ENCODE measurements at regions not wholly inside any gene's neighbourhood (a gene's known extent, or its start where the extent isn't known, plus 50 kb on each side); places are given as distances from the start of the nearest gene placed in this dataset.

- no peak overlapping the region for H3K4me3 ChIP-seq (ENCODE audit: low read depth, low read length)
- DNase-seq (ENCODE audit: low read depth) = no peak
- no peak for TF ChIP-seq CTCF (conservative IDR thresholded peaks at IDR 0.05; ENCODE audit: low read depth, low read length)
Measured at GRCh38 chr14:97036086-97036852, 239.1 kb downstream of the VRK1 start.

- no peak for TF ChIP-seq CTCF (conservative IDR thresholded peaks at IDR 0.05; ENCODE audit: low read depth, low read length)
- H3K4me3 ChIP-seq (ENCODE audit: low read depth, low read length) = no peak overlapping the region
- no peak for DNase-seq (ENCODE audit: low read depth)
Measured at GRCh38 chr14:97039717-97040363, 242.7 kb downstream of the VRK1 start.

DNA sequence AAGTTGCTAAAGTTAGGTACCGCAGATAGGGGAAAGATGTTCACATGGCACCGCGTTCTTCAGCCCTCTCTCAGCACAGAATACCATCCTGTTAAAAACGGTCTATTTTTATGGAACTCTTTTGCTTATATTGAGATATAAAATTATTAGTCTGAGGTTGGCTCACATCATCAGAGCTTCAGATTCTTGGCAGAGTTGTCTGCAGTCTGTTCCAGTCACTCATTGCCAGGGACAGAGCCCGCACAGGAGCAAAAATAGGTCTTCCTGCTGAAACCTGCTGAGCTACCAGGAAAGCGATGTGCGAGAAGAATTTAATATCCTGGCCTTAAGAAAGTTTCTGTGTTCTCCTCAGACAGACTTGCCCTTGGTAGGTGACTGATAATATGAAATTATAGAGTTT, 249.8 kb downstream of the VRK1 start:
- no peak for DNase-seq (ENCODE audit: low read depth)
- TF ChIP-seq CTCF (conservative IDR thresholded peaks at IDR 0.05; ENCODE audit: low read depth, low read length) = no peak
- H3K4me3 ChIP-seq (ENCODE audit: low read depth, low read length) = no peak overlapping the region

- no peak overlapping the region for H3K4me3 ChIP-seq (ENCODE audit: low read depth, low read length)
- TF ChIP-seq CTCF (conservative IDR thresholded peaks at IDR 0.05; ENCODE audit: low read depth, low read length) = no peak
- DNase-seq (ENCODE audit: low read depth) = no peak
Measured at GRCh38 chr14:97052001-97052400, 254.8 kb downstream of the VRK1 start.

DNA sequence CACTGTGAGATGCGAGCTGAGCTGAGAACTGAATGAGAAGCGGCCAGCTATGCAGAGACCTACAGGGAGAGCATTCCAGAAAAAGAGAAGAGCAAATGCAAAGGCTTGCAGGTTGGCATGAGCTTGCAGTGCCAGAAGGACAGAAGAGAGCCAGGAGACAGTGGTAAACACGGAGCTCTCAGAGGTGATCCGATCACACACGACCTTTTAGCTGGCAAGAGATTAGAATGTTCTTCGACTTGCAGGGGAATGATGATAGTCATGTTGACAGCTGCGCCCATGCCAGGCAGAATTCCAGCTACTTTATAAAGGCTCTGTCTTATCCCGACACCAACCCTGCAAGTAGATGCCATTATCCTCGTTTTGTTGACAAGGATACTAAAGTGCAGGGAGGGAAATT, 256.8 kb downstream of the VRK1 start:
- DNase-seq (ENCODE audit: low read depth) = no peak
- H3K4me3 ChIP-seq (ENCODE audit: low read depth, low read length) = no peak overlapping the region
- no peak for TF ChIP-seq CTCF (conservative IDR thresholded peaks at IDR 0.05; ENCODE audit: low read depth, low read length)

DNA sequence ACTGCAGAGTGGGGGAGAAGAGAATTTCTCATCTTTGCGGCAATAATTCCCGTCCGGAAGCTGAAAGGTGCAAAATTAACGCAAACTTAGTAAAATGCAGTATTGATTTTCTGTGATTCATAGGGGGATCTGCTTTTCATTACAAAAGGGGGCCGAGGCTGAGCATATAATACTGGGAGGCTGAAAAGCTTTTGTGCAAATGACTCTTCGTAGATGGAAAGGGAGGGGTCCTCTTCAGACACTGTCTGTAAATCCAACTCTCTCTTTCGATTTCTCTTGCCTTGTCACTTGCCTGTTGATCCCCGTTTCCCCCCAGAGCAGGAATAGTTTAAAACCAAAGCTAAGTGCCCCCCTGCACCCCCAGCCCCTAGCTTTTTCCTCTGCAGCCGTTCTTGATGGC, 258.2 kb downstream of the VRK1 start:
- no peak overlapping the region for H3K4me3 ChIP-seq (ENCODE audit: low read depth, low read length)
- TF ChIP-seq CTCF (conservative IDR thresholded peaks at IDR 0.05; ENCODE audit: low read depth, low read length) = no peak
- DNase-seq (ENCODE audit: low read depth) = no peak

GRCh38 chr14:97056086-97056485, 258.9 kb downstream of the VRK1 start:
- no peak for TF ChIP-seq CTCF (conservative IDR thresholded peaks at IDR 0.05; ENCODE audit: low read depth, low read length)
- no peak for DNase-seq (ENCODE audit: low read depth)
- H3K4me3 ChIP-seq (ENCODE audit: low read depth, low read length) = no peak overlapping the region

Measured in epithelial cell of proximal tubule (primary cell).